ENCODE measurements at regions not wholly inside any gene's neighbourhood (a gene's known extent, or its start where the extent isn't known, plus 50 kb on each side); places are given as distances from the start of the nearest gene placed in this dataset.

DNA sequence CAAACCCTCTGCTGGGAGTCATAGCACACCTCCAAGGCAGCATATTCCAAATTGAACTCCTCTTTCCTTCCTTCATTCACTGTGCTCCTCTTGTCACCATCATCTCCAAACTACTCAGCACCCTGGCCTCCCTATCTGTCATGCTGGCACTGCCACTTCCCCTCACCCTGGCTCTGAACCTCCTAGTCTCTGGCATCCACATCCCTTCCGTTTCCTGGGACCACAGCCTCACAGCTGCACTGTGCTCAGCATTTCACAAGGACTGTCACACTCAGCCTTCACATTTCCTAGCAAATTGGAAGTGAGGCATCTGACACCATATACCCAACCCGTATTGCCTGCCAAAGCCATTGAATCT is 124.7 kb downstream of the WDR11 start:
- TF ChIP-seq, protein P1, sequence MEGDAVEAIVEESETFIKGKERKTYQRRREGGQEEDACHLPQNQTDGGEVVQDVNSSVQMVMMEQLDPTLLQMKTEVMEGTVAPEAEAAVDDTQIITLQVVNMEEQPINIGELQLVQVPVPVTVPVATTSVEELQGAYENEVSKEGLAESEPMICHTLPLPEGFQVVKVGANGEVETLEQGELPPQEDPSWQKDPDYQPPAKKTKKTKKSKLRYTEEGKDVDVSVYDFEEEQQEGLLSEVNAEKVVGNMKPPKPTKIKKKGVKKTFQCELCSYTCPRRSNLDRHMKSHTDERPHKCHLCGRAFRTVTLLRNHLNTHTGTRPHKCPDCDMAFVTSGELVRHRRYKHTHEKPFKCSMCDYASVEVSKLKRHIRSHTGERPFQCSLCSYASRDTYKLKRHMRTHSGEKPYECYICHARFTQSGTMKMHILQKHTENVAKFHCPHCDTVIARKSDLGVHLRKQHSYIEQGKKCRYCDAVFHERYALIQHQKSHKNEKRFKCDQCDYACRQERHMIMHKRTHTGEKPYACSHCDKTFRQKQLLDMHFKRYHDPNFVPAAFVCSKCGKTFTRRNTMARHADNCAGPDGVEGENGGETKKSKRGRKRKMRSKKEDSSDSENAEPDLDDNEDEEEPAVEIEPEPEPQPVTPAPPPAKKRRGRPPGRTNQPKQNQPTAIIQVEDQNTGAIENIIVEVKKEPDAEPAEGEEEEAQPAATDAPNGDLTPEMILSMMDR (IDR thresholded peaks at IDR 0.05; ENCODE audit: low read length) = no peak
- no peak for TF ChIP-seq EZH2 (IDR thresholded peaks at IDR 0.05; ENCODE audit: borderline replicate concordance, low read length)
